Neuronal stem cell (in vitro differentiated cells): ENCODE measurements at regions not wholly inside any gene's neighbourhood (a gene's known extent, or its start where the extent isn't known, plus 50 kb on each side); places are given as distances from the start of the nearest gene placed in this dataset.

Experiments
- DNase-seq: peaks from one replicate; pipeline ENCODE4 v3.0.0-alpha.2; 2013; ENCODE audit warnings: low spot score
- H2AFZ ChIP-seq: one replicate; pipeline ENCODE4 v1.6.1; 2013; ENCODE audit warnings: mild to moderate bottlenecking, low read length, inconsistent platforms
- H2AK5ac ChIP-seq: 2 replicates; pipeline ENCODE4 v1.6.1; 2013; ENCODE audit warnings: low read depth, mild to moderate bottlenecking, inconsistent platforms, low read length, moderate library complexity, mixed read lengths
- H2BK120ac ChIP-seq: 2 replicates; pipeline ENCODE4 v1.6.1; 2013; ENCODE audit warnings: low read depth, mild to moderate bottlenecking, inconsistent platforms, low read length, moderate library complexity, mixed read lengths
- H2BK12ac ChIP-seq: one replicate; pipeline ENCODE4 v1.6.1; 2013; ENCODE audit warnings: low read length, inconsistent platforms
- H2BK15ac ChIP-seq: 2 replicates; pipeline ENCODE4 v1.6.1; 2013; ENCODE audit warnings: mild to moderate bottlenecking, low read length, inconsistent platforms, mixed read lengths
- H2BK5ac ChIP-seq: one replicate; pipeline ENCODE4 v1.6.1; 2013; ENCODE audit warnings: inconsistent platforms, mild to moderate bottlenecking, low read length, moderate library complexity
- H3K14ac ChIP-seq: one replicate; pipeline ENCODE4 v1.6.1; 2013; ENCODE audit warnings: low read length, inconsistent platforms
- H3K18ac ChIP-seq: 2 replicates; pipeline ENCODE4 v1.6.1; 2013; ENCODE audit warnings: low read length, inconsistent platforms
- H3K23ac ChIP-seq: 2 replicates; pipeline ENCODE4 v1.6.1; 2013; ENCODE audit warnings: low read depth, mild to moderate bottlenecking, mixed read lengths, low read length, inconsistent platforms; ENCODE audit not compliant: poor library complexity
- H3K27ac ChIP-seq: replicated peaks from 3 replicates; pipeline ENCODE4 v1.5.1; 2013; ENCODE audit warnings: low read length, inconsistent platforms
- H3K27me3 ChIP-seq, 3 experiments: 2 replicates each; pipeline ENCODE4 v1.6.1; 2013; ENCODE audit warnings: low read length in 3 of 3, mild to moderate bottlenecking in 2 of 3, inconsistent platforms in 1 of 3, low read depth in 1 of 3, mixed read lengths in 1 of 3, moderate library complexity in 1 of 3; ENCODE audit not compliant: control insufficient read depth in 3 of 3, insufficient read depth in 3 of 3
- H3K36me3 ChIP-seq, 2 donors: replicated peaks in 1 of 2; 2 replicates each; pipeline ENCODE4 v1.6.1; 2013; ENCODE audit warnings: low read length in 2 of 2; ENCODE audit not compliant: control insufficient read depth in 2 of 2, insufficient read depth in 2 of 2
- H3K4ac ChIP-seq: 2 replicates; pipeline ENCODE4 v1.6.1; 2013; ENCODE audit warnings: inconsistent platforms, mild to moderate bottlenecking, low read length, moderate library complexity
- H3K4me1 ChIP-seq, 2 donors: 1 replicate in 1 of 2; 2 replicates in 1 of 2; pipeline ENCODE4 v1.6.1; 2013; ENCODE audit warnings: low read length in 2 of 2, low read depth in 1 of 2; ENCODE audit not compliant: control insufficient read depth in 2 of 2, insufficient read depth in 1 of 2
- H3K4me2 ChIP-seq: one replicate; pipeline ENCODE4 v1.6.1; 2013; ENCODE audit warnings: mild to moderate bottlenecking, low read length, inconsistent platforms; ENCODE audit not compliant: insufficient read depth, poor library complexity, severe bottlenecking
- H3K4me3 ChIP-seq, 2 donors: 2 replicates each; pipeline ENCODE4 v1.5.1; 2013; ENCODE audit warnings: low read length in 2 of 2, mild to moderate bottlenecking in 2 of 2, inconsistent platforms in 1 of 2, moderate library complexity in 1 of 2
- H3K79me1 ChIP-seq: one replicate; pipeline ENCODE4 v1.6.1; 2013; ENCODE audit warnings: low read depth, mild to moderate bottlenecking, inconsistent platforms, low read length, moderate library complexity
- H3K9ac ChIP-seq: one replicate; pipeline ENCODE4 v1.6.1; 2013; ENCODE audit warnings: mild to moderate bottlenecking, low read depth, low read length, inconsistent platforms; ENCODE audit not compliant: poor library complexity
- H3K9me3 ChIP-seq, 2 donors: replicated peaks in 1 of 2; 2 replicates each; pipeline versions ENCODE3 to v1.6.1; 2013; ENCODE audit warnings: low read length in 2 of 2, mild to moderate bottlenecking in 2 of 2, inconsistent platforms in 1 of 2, low read depth in 1 of 2, mixed read lengths in 1 of 2, moderate library complexity in 1 of 2; ENCODE audit not compliant: control insufficient read depth in 2 of 2, insufficient read depth in 1 of 2
- H4K8ac ChIP-seq: one replicate; pipeline ENCODE4 v1.6.1; 2013; ENCODE audit warnings: low read depth, mild to moderate bottlenecking, inconsistent platforms, low read length, moderate library complexity
- H4K91ac ChIP-seq: one replicate; pipeline ENCODE4 v1.6.1; 2013; ENCODE audit warnings: low read length, low read depth, mild to moderate bottlenecking, inconsistent platforms; ENCODE audit not compliant: poor library complexity
- WGBS, 2 donors: extraction: QIAGEN DNeasy Blood & Tissue Kit; methylation state at CpG; one replicate each; pipeline ENCODE4 v1.1.7; 2013; ENCODE audit warnings: missing lambda C conversion rate in 2 of 2, mixed read lengths in 1 of 2; ENCODE audit not compliant: insufficient read length in 2 of 2, insufficient replicate concordance in 1 of 2; ENCODE audit errors: extremely low coverage in 2 of 2; 5-methylcytosine and 5-hydroxymethylcytosine counted together

DNA sequence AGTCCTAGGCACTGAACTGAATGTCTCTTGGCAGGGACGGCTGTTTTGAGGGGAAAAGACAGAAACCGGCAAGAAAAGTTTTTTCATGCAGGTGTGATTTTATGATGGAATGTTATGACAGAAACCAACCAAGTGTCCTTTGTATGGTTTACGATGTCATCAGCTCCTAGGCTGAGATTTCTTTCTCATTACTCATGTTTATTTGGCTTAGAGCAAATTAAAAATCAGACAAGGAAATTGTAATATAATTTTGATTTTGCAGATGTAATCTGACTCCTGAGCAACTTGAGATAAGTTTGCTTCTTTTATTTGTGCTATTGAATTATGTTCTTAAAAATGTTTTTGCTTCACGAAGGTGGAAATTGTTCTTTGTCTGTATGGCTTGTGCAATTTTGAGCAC is 58.8 kb upstream of the MAP3K7 start:
- Histone ChIP-seq H2AK5ac (no peak overlapping the region), H3K79me1 (no peaks in the 10 kb centered on the region), H3K4me2 (no peak overlapping the region), H3K27ac (no peak overlapping the region), H3K4me1 (no peaks in the 10 kb centered on the region), H2BK120ac (no peak overlapping the region), H3K27me3 (no peaks in the 10 kb centered on the region), H3K18ac (no peak overlapping the region), H3K23ac (no peak overlapping the region), H4K8ac (no peak overlapping the region), H3K36me3 (no peaks in the 10 kb centered on the region), H3K9me3 (no peaks in the 10 kb centered on the region), H3K4ac (no peak overlapping the region), H3K4me3 (no peak overlapping the region), H2AFZ (no peak overlapping the region), H3K9ac (no peak overlapping the region), H3K14ac (no peak overlapping the region), H2BK5ac (no peak overlapping the region), H4K91ac (no peak overlapping the region), H2BK15ac (no peak overlapping the region), H2BK12ac (no peak overlapping the region)
- no peak for DNase-seq
- no CpG with 5 or more reads among the region's 4 CpGs for WGBS, 2 donors

DNA sequence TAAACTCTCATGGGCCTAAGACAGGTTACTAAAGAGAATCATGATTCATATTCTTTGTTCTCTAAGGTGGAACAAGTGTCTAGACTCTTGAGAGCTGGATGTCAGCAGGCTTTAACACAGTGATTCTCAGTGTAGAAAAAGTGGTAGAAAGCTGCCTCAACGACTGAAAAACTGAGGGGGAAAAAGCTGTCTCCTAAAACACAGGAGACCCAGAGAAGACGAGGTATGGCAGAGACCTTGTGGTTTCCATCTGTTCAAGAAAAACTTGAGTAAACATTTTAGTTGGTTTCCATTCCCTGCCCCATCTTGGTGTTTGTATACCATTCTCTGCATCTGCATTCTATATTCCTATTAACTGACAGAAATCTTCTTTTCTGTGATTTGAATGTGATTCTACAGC is 57.6 kb upstream of the MAP3K7 start:
- Histone ChIP-seq H3K23ac (no peak overlapping the region), H4K8ac (no peak overlapping the region), H3K4me3 (no peak overlapping the region), H2AFZ (no peak overlapping the region), H3K9ac (no peak overlapping the region), H3K36me3 (no peaks in the 10 kb centered on the region), H2BK12ac (no peak overlapping the region), H3K4ac (no peak overlapping the region), H3K18ac (no peak overlapping the region), H3K4me2 (no peak overlapping the region), H2BK120ac (no peak overlapping the region), H3K14ac (no peak overlapping the region), H4K91ac (no peak overlapping the region), H2BK15ac (no peak overlapping the region), H3K4me1 (no peaks in the 10 kb centered on the region), H2AK5ac (no peak overlapping the region), H2BK5ac (no peak overlapping the region), H3K79me1 (no peaks in the 10 kb centered on the region), H3K27me3 (no peaks in the 10 kb centered on the region), H3K27ac (no peak overlapping the region), H3K9me3 (no peaks in the 10 kb centered on the region)
- no CpG with 5 or more reads among the region's 2 CpGs for WGBS, 2 donors
- DNase-seq = no peak

DNA sequence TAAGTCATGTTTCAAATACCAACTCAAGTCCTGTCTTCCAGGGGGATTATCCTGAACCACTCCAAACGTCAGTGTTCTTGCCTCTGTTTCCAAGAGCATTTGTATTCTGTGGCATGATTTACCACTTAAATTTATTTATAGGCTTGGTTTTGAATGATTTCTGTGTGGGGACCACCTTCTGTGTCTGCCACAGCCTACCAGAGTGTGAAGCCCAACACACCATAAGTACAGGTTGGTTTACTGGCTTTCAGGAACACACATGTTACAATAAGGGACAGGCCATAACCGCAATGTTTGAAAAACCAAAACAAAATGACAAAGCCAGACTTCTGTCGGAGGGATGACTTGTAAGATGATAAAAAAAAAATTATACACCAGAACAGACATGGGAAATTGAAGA is 56.5 kb upstream of the MAP3K7 start:
- Histone ChIP-seq H2BK15ac (no peak overlapping the region), H3K27me3 (no peaks in the 10 kb centered on the region), H2BK12ac (no peak overlapping the region), H3K36me3 (no peaks in the 10 kb centered on the region), H3K14ac (no peak overlapping the region), H3K23ac (no peak overlapping the region), H2AK5ac (no peak overlapping the region), H3K27ac (no peak overlapping the region), H3K9me3 (no peaks in the 10 kb centered on the region), H3K4me3 (no peak overlapping the region), H3K18ac (no peak overlapping the region), H2BK120ac (no peak overlapping the region), H3K4me1 (no peaks in the 10 kb centered on the region), H3K4me2 (no peak overlapping the region), H4K91ac (no peak overlapping the region), H2AFZ (no peak overlapping the region), H4K8ac (no peak overlapping the region), H3K4ac (no peak overlapping the region), H2BK5ac (no peak overlapping the region), H3K9ac (no peak overlapping the region), H3K79me1 (no peaks in the 10 kb centered on the region)
- DNase-seq = no peak
- WGBS, 2 donors = no CpG with 5 or more reads among the region's 3 CpGs

DNA sequence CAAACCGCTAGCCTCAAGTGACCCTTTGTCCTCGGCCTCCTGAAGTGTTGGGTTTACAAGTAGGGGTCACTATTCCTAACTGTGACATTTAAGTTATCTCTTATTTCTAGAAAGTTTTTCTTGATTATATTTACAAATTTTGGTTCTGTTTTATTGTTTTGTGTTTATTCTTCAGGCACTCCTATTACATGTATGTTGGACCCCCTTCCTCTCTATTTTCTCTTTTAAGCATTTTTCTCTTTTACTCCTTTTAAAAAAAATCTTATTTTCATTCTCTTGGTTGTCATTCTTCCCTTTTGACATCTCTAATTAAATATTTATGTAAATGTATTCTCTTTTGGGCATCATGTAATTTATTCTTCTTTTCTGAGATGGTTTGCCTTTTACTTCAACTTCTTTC is 50.4 kb upstream of the MAP3K7 start:
- no peak overlapping the region for H3K4me3 ChIP-seq
- no peak overlapping the region for H3K23ac ChIP-seq
- no peak overlapping the region for H3K27ac ChIP-seq
- H2BK15ac ChIP-seq = no peak overlapping the region
- no peak overlapping the region for H2BK5ac ChIP-seq
- no CpG with 5 or more reads among the region's 2 CpGs for WGBS, 2 donors
- no peaks in the 10 kb centered on the region for H3K27me3 ChIP-seq
- H4K8ac ChIP-seq = no peak overlapping the region
- H2BK12ac ChIP-seq = no peak overlapping the region
- no peak overlapping the region for H3K9ac ChIP-seq
- H3K9me3 ChIP-seq = peaks cover 0 to 3% of the 10 kb centered on the region in 2 donors
- DNase-seq = no peak
- no peak overlapping the region for H3K4me2 ChIP-seq
- H4K91ac ChIP-seq = no peak overlapping the region
- no peak overlapping the region for H2BK120ac ChIP-seq
- H3K18ac ChIP-seq = no peak overlapping the region
- no peak overlapping the region for H2AFZ ChIP-seq
- H3K36me3 ChIP-seq = no peaks in the 10 kb centered on the region
- H3K4me1 ChIP-seq = peaks cover 0 to 2% of the 10 kb centered on the region in 2 donors
- no peak overlapping the region for H3K4ac ChIP-seq
- H2AK5ac ChIP-seq = no peak overlapping the region
- no peaks in the 10 kb centered on the region for H3K79me1 ChIP-seq
- H3K14ac ChIP-seq = no peak overlapping the region
